Astrocyte of the spinal cord (primary cell): ENCODE measurements at regions not wholly inside any gene's neighbourhood (a gene's known extent, or its start where the extent isn't known, plus 50 kb on each side); places are given as distances from the start of the nearest gene placed in this dataset.

Experiments
- DNase-seq: peaks from one replicate; pipeline ENCODE4 v3.0.0; 2011; ENCODE audit warnings: low read depth, low spot score
- H3K4me3 ChIP-seq: 2 replicates; pipeline ENCODE4 v1.5.1; 2011; ENCODE audit warnings: low read depth, mild to moderate bottlenecking, low read length, moderate library complexity
- CTCF ChIP-seq: IDR thresholded peaks from 2 replicates; pipeline ENCODE4 v1.5.1; 2012; ENCODE audit warnings: low read depth, mild to moderate bottlenecking, low read length, inconsistent platforms
- in situ Hi-C: cut with HindIII; loops from 2 replicates; pipeline ENCODE4 v1.10.0; 2017; ENCODE audit warnings: low sequenced_read_pairs

GRCh38 chr4:90064196-90064595, 63.0 kb upstream of the CCSER1 start:
- in situ Hi-C loops, result no loop called here
- no peak overlapping the region for H3K4me3 ChIP-seq
- no peak for TF ChIP-seq CTCF
- no peak for DNase-seq

- DNase-seq, result peak; percentile 56
- in situ Hi-C loops, result no loop called here
- no peak for TF ChIP-seq CTCF
- H3K4me3 ChIP-seq, result no peak overlapping the region
Observed at GRCh38 chr4:90069151-90069550, 58.0 kb upstream of the CCSER1 start.

- in situ Hi-C loops, result no loop called here
- no peak for TF ChIP-seq CTCF
- no peak overlapping the region for H3K4me3 ChIP-seq
- DNase-seq, result no peak
Observed at GRCh38 chr4:90071289-90072235, 55.6 kb upstream of the CCSER1 start.

GRCh38 chr4:90074322-90074886, 52.8 kb upstream of the CCSER1 start:
- TF ChIP-seq CTCF, result no peak
- in situ Hi-C loops, result no loop called here
- no peak overlapping the region for H3K4me3 ChIP-seq
- DNase-seq, result no peak
